HG03175 (cell line): ENCODE measurements at regions not wholly inside any gene's neighbourhood (a gene's known extent, or its start where the extent isn't known, plus 50 kb on each side); places are given as distances from the start of the nearest gene placed in this dataset.
A peak's percentile ranks its signal among the peaks of the same experiment; 100 is the strongest.

Experiments
- ATAC-seq: cut with Tn5 transposase; IDR thresholded peaks from one replicate; pipeline ENCODE4 v1.9.1; 2021; ENCODE audit warnings: mild to moderate bottlenecking, moderate library complexity; ENCODE audit not compliant: unreplicated experiment

DNA sequence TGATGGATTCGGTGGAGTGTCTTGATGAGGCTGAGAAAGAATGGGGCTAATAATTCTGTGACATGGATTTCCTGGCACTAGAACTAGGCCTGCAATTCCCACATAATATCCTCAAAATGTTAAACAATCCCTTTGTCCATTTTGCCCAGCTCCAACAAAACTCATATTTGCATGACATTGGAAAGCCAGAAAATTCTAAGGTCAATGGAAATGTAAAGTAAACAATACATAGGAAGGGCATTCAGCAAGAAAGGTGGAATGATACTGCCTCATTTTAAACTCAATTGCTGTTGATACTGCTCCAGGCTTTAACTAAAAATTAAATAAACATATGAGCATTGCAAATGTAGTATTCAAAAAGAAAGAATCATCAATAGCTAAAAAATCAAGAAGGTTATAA, 434.8 kb upstream of the SLC8A1 start:
- no peak for ATAC-seq

DNA sequence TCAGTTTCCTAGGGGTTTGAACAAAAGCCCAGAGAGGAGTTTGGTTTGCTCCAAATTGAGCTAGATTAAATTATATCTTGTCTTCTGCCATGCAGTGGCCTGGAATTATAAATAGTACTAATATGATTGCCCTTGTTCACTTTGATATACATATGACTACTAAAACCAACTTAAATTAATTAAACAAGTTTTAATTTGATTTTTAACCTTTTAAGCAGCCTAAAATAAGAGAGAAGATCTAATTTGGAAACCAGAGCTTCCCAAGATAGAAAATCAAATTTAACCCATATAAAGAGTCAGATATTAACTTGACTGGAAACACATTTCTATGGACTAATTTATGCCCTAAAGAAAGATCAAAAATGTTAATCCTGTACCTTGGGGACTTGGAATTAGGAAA, 444.5 kb upstream of the SLC8A1 start:
- no peak for ATAC-seq

DNA sequence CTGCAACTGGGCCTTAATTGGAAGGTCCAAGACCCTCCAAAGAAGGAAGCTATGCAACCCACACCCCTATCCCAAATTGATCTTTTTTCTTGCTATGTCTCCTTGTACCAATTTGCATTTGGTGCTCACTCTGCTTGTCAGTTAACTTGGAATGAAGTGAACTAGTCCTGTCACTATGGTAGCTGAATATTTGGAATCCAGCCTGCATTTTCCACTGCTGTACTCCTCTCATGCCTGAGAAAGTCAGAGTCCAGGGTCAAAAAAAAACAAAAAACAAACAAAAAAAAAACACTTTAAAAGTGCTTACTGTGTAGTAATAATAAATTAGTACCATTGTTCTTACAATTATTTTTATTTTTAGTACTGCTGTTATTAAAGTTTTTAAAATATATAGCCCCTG, 462.8 kb upstream of the SLC8A1 start:
- no peak for ATAC-seq

DNA sequence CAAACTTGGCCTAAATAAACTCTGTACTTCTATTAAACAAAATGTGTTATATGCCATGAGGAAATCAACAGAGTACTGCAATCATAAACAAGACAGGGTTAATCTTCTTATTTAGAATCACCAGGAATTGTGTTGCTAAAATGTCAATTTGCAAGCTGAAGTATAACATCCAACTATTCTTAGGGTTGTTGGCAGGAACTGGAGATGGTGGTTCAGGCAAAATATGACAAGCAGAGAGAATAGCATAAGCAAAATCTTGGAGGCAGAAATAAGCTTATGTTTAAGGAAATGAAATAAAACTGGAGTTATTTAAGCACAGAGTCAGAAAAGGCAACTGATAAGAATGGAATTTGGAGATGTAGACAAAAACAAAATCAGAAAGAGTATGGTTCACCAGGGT, 463.8 kb upstream of the SLC8A1 start:
- ATAC-seq: no peak

DNA sequence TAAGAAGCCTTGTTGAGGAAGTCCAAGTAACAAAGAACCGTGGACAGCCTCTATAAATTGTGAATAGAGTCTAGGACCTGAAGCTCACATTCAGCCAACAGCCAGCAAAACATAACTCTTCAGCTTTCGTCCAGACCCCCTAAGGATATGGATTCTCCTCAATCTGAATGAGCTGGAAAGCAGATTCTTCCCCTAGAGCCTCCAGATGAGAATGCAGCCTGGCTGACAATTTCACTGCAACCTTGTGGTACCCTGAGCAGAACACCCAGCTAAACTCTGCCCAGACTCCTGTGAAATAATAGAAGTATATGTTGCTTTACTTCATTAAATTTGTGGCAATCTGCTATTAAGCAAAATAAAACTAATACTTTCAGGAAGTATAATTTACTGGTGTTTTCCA, 483.5 kb upstream of the SLC8A1 start:
- no peak for ATAC-seq

DNA sequence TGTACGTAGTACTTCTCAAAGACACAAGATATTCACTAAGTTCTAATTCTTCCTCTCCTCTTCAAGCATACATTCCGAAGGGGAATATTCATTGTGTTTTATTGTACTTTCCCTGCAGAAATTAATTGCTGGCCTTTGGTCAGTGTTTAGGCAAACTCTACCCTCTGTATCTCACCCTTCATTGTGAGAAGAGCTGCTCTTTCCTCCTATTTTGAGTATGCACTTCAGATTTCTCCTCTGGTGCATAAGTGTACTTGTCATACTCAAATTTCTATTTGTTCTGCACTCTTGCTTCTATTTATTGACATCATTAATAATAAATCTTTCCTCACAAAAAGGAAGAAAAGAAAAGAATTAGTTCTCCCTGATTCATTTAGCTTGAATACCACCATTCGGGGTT, 485.4 kb upstream of the SLC8A1 start:
- no peak for ATAC-seq

DNA sequence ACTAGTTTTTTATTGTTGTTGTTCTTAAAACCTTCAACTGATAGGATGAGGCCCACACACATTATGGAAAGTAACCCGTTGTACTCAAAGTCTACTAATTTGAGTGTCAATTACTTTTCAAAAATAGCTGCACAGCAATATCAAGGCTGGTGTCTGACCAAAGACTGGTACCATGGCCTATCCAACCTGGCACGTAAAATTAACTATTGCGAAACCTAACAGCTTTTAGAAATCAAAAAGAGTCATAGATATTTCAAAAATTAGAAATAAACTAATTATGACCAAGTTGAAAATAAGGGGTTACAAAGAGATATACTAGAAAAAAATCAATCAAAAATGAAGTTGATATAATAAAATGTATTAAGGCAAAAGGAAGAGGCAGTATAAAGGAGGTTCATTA, 501.5 kb upstream of the SLC8A1 start:
- no peak for ATAC-seq

DNA sequence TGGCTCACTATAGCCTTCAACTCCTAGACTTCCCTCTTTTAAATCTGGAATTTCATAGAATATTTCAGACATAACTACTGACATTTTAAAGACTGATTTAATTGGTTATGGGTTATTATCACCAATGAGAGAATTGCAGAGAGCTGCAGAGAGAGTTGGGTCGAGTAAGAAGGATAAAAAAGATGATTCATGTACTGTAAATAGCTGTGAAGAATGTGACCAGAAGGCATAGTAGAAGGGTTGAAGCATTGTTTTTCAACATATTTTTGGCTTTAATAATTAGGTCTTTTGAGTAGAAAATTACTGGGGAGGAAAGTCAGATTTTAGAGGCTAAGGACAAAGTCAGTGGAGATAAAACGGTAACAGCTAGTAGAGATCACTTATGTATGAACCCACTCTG, 503.2 kb upstream of the SLC8A1 start:
- no peak for ATAC-seq

DNA sequence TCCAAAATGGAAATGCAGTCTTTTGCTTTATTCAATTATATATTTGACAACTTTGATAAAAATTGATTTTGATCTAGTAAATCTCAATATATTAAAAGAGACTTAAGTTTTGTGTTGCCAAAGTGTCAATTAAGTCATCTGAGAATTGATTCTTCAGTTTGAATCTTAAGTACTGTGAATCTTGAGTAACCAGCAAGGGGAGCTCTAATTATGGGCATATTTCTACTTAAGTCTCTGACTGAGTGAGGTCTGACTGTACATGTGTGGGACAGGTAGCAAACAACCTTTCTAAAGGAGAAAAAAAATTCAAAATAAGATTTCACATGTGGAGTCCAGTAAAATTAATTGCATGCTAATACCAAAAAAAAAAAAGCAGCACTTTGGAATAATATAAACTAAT, 503.7 kb upstream of the SLC8A1 start:
- no peak for ATAC-seq

DNA sequence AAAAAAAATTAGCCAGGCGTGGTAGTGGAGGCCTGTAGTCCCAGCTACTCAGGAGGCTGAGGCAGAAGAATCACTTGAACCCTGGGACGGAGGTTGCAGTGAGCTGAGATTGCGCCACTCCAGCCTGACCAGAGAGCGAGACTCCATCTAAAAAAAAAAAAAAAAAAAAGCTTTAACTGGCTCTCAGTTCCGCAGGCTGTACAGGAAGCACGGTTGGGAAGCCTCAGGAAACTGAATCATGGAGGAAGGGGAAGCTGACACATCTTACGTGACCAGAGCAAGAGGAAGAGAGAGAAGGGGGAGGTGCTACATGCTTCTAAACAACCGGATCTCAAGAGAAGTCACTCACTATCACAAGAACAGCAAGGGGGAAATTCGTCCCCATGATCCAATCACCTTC, 505.6 kb upstream of the SLC8A1 start:
- ATAC-seq: no peak

DNA sequence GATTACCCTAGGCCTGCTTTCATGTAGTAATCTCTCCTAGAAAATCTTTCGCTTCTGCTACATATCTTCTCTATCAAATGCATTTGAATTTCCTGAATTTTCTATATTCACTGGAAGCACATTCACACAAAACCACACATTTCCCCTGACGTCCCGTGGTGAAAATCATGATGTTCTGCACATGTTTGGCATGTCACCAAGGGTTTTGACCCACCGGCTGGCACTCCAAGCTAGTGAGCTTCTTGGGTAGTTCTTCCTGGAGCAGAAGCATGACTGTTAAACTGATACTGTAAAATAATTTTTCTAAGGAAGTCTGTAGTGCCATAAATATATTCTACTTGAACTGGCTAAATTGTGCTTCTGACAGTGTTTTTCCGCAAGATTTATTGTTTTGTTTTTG, 510.1 kb upstream of the SLC8A1 start:
- no peak for ATAC-seq

DNA sequence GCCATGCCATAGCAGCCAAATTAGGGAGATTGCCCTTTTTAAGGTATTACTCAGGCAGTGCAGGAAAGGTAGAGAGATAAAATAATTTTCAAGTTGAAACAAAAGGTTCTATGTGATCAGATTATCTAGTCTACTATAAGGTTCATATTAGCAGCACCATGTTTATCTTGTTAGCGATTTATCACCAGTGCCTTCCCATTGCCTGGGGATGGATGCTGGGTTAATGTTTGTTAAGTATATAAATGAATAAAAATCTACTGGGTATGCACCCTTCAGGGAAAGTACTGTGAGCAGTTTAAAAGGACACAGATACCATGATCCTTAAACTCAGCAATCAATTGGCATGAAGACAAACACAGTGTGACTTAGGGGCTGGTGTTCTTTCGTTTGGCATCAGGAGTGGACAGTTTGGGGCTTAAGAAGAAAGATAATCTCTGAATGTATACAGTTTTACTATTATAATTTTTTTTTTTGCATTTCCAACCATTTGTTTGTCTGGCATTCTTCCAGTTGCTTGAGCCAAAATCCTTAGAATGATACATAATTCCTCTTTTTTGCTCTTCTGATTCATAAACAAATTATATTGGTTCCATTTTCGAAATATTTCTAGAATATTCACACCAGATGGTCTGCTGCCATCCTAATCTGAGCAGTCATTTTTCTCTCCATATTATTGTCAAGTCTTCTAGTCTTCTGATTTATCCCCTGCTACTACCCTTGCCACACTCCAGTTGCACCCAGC, 512.8 kb upstream of the SLC8A1 start:
- no peak for ATAC-seq

DNA sequence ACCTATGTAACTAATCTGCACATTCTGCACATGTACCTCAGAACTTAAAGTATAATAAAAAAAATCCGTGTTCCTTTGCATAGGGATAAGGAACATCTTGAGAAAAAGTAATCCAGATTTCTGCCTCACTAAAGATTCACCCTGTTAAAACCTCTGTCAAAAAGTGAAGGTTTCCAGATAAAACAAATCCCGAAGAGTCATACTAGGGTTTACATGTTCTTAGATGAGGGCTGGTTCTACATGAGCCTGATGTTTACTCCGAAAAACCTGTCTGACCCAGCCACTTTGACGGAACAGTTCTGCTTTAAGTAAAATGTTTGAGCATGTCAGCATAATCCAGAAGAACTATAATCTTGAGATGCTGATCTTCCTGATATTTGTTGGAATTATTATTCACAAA, 515.6 kb upstream of the SLC8A1 start:
- no peak for ATAC-seq

DNA sequence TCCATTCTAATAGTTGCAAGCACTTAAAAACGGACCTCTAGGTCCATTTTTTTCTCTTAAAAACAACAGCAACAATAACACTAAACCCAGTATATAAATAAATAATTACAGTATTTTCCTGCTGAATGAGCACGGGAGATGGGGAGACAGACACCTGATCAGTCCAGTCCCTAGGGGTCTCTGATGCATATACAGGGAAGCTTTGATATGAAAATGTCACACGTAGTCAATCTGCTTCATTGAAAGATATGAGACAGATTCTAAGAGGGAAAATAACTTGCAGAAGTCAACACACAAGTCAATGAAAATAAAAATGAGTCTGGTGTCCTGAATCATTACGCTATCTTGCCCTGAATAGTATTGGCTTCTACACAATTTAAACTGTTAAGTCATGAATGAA, 523.3 kb upstream of the SLC8A1 start:
- no peak for ATAC-seq

DNA sequence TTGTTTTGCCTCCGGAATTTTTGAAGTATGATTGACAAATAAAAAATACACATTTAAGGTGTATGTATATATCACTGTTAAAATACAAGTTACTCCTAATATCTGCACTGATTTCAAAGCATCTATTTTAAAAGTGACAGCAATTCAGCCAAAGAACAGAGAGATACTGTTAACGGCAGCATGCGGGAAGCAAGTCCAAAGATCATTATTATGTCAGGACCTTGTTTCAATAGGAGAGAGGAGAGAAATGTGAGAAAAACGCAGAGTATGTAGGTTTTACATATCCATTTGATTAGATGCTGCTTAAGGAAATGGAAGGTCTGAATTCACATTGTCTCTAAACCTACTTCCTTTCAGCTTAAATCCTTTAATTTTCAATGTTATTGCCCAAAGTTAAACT, 545.5 kb upstream of the SLC8A1 start:
- ATAC-seq: no peak

DNA sequence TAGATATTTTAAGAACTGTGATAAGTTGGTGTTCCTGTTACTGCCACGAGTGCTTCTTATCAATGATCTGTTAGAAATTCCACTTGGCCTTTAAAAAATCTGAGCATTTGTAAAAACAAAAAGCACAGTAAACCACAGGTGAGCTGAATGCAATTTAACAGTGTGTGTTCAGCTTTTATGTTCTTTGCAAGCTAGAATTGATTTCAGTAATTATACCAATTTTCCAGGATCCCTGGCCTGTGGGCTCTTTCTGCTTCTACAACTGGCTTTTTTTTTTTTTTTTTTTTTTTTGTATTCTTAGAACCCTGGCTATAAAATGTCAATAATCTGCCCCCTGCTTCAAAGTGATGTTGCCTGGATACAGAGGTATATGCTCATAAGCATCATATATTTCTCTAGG, 548.5 kb upstream of the SLC8A1 start:
- no peak for ATAC-seq

DNA sequence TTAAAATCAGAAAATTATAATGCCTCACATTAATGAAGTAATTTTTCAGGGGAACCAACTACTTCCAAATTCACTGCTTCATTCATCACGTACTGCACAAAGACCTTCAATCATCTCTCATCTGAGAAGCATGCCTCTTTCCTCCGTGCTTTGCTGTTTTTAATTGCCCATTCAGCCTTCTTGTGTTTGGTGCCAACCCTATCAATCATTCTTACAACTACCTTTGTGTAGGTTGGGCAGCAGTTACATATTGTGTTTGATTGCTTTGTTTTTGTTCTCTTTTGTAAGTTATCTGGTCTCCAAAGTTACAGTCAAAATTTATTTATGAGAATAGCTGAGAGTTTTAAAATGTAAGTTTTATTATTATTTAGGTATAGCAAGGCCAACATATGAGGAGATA, 549.0 kb upstream of the SLC8A1 start:
- ATAC-seq: no peak

DNA sequence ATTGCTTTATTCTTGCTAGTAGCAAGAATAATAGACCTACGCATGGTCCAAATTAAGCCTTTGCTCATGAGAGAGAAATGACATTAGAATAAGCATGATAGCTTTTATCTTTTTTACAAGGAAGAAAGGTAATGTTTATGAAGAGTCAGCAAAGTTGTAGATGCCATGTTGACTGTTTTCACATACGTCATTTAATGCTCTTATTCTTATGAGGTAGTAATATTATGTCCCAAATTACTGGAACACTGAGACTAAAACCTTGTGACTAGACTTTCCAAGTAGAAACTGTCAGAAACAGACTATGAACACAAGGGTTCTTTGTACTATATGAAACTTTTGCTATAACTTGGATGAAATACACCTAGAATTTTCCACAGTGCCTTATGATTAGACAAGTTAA, 552.8 kb upstream of the SLC8A1 start:
- ATAC-seq: no peak

DNA sequence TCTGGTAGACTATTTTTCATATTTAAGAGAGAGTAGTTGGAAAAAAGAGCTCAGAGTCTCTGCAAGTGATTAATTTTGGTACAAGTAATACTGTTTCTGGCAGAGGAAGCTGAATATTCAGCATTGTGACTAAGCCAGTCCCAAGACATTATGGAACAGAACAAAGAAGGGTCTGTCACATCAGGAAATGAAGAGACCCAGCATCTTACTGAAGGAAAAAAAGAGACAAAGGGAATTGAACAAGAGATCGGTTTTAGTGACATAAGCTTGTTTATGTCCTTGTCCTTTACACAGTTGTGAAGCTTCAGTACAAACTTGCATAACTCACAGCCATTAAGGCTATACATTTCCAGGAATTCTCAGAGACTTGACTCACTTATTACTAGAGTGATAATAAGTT, 568.5 kb upstream of the SLC8A1 start:
- no peak for ATAC-seq

DNA sequence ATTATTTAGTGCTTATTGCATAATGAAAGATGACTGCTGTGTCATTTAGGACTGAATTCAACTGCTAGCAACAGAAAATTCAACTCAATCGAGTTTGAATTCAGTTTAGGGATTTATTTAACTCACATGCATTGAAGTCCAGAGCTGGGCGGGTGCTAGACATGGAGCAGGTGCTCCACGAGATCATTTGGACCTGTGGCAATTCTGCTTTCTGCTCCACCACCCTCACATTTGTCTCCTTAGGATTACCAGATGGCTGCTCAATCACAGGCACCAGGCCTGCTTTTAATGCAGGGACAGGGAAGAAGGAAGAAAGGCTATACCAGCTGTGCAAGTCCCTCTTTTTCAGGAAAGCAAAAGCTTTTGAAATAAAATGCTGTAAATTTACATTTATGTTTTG, 572.9 kb upstream of the SLC8A1 start:
- ATAC-seq: no peak

DNA sequence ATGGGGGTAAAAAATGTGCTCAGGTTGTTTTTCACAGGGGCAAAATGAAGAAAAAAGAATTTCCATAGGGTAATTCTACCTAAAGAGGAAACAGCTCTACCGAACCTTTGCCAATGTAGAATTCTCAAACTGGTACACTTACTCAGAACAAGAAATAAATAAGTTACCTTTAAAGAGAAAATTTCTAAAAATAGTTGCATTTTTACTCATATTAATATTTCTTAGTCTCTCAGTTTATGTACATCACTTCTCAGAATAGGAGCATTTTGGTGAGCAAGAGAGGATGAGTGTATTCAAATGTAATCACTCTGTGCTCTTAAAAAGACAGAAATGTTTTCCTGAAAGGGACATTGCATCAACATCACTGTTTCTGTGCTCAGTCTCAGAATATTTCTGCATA, 574.7 kb upstream of the SLC8A1 start:
- peak; percentile 90 for ATAC-seq

DNA sequence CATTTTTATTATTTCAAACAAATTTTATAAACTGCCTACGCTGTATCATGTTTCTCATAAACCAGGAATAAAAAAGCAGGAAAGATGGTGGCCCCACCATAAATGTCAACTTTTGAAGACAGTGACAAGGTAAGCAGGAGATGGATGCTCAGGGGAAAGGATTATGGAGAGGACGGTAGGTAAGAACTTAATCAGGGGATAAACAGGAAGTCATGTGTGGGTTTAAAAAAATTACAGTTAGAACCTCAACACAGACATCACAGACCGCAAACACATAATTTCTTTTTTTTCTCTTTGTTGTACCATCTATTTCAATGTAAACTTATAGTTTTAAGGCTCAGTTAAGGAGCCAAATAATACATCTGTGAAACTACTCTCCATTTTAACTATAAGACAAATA, 575.2 kb upstream of the SLC8A1 start:
- no peak for ATAC-seq

DNA sequence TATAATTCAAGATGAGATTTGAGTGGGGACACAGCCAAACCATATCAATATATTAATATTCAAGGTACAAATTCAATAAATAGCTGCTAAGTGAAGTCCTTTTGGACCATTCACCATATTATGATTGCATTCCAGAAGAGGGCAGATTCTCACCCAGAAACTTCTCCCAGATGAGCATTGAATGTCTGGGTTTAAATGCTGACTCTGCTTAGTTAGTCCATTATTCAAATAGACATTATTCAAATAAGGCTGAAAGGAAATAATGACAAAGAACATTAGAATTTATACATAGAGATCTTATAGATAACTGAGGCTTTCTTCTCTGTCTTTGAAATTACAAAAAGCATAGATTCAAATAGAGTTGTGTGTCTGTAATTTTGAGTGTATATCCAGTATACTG, 579.4 kb upstream of the SLC8A1 start:
- no peak for ATAC-seq

DNA sequence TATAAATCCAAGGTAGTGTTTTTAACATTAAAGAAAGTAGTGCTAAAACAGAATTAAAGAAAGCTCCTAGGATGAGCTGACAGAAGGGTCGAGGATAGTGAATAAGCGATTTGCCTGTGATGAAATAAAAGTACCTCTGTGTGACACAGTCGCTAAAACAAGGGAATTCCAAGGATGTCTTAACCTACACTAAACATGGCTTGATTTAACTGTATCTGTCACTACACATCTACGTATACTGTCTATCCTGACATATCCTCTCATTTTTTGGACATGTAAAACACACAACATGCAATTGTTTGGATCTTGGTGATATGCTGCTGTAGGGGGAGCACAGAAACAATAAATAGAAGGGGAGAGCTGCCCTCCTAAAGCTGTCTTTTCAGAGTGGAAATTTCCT, 580.8 kb upstream of the SLC8A1 start:
- ATAC-seq: no peak
